HEK293 (cell line): ENCODE measurements at regions not wholly inside any gene's neighbourhood (a gene's known extent, or its start where the extent isn't known, plus 50 kb on each side); places are given as distances from the start of the nearest gene placed in this dataset.

ENCODE experiments used
- CTCF ChIA-PET: fragments of 350-600 bp; formaldehyde crosslinking; extraction: SDS; loops from one replicate; lab custom pipeline; 2021; ENCODE audit warnings: antibody characterized with exemption; lab: Yijun Ruan, JAX
- POLR2A ChIA-PET: fragments of 300-600 bp; formaldehyde crosslinking; extraction: SDS; loops from one replicate; lab custom pipeline; 2020; ENCODE audit warnings: antibody characterized with exemption, inconsistent platforms; lab: Yijun Ruan, JAX
- H3K27ac ChIP-seq: fragments of 200-500 bp; sonication (Bioruptor generic); 2 replicates; pipeline ENCODE4 v1.5.1; 2014; ENCODE audit warnings: low read depth, low read length, control low read depth, inconsistent platforms; ENCODE audit errors: extremely low read depth
- H3K36me3 ChIP-seq, 2 experiments: fragments of 200-500 bp in 1 of 2; sonication (Bioruptor generic) in 1 of 2; 1 replicate in 1 of 2; 2 replicates in 1 of 2; pipeline ENCODE4 v1.5.1; 2014 to 2017; ENCODE audit warnings: inconsistent platforms in 2 of 2, low read length in 2 of 2; ENCODE audit not compliant: control insufficient read depth in 2 of 2, insufficient read depth in 1 of 2
- H3K4me1 ChIP-seq: fragments of 200-500 bp; sonication (Bioruptor generic); 2 replicates; pipeline ENCODE4 v1.5.1; 2014; ENCODE audit warnings: mild to moderate bottlenecking, low read length, inconsistent platforms; ENCODE audit not compliant: control insufficient read depth, insufficient read depth
- H3K4me3 ChIP-seq: 2 replicates; pipeline ENCODE4 v1.5.1; 2011; ENCODE audit warnings: low read depth, mild to moderate bottlenecking, control low read depth, low read length, moderate library complexity
- H3K9me3 ChIP-seq: fragments of 200-500 bp; sonication (Bioruptor generic); 2 replicates; pipeline ENCODE4 v1.5.1; 2014; ENCODE audit warnings: low read depth, low read length, inconsistent platforms; ENCODE audit not compliant: control insufficient read depth, insufficient read depth
- GLI4 ChIP-seq: fragments of 450-650 bp; formaldehyde crosslinking; IDR thresholded peaks from 2 replicates; pipeline ENCODE4 v1.5.1; 2016; ENCODE audit warnings: missing biosample characterization, missing genetic modification characterization
- IKZF3 ChIP-seq: fragments of 450-650 bp; IDR thresholded peaks from 2 replicates; pipeline ENCODE4 v1.5.0; 2018; ENCODE audit warnings: missing biosample characterization, mild to moderate bottlenecking, missing genetic modification characterization, moderate library complexity
- KLF9 ChIP-seq: fragments of 450-650 bp; formaldehyde crosslinking; IDR thresholded peaks from 2 replicates; pipeline ENCODE4 v1.5.1; 2016; ENCODE audit warnings: missing biosample characterization, missing genetic modification characterization, low read depth
- PRDM1 ChIP-seq: fragments of 450-650 bp; formaldehyde crosslinking; IDR thresholded peaks from 2 replicates; pipeline ENCODE4; 2016; ENCODE audit warnings: missing biosample characterization, missing genetic modification characterization
- ZNF202 ChIP-seq: fragments of 450-650 bp; formaldehyde crosslinking; IDR thresholded peaks from 2 replicates; pipeline ENCODE4 v1.5.1; 2016; ENCODE audit warnings: missing biosample characterization, missing genetic modification characterization, borderline replicate concordance
- ZNF211 ChIP-seq: fragments of 450-650 bp; formaldehyde crosslinking; IDR thresholded peaks from 2 replicates; pipeline ENCODE4 v1.5.1; 2016; ENCODE audit warnings: low read depth, missing biosample characterization, missing genetic modification characterization
- ZNF391 ChIP-seq: fragments of 450-650 bp; formaldehyde crosslinking; IDR thresholded peaks from 2 replicates; pipeline ENCODE4 v1.5.1; 2016; ENCODE audit warnings: low read depth, missing biosample characterization, missing genetic modification characterization, borderline replicate concordance
- ZNF510 ChIP-seq: fragments of 450-650 bp; formaldehyde crosslinking; IDR thresholded peaks from 2 replicates; pipeline ENCODE4 v1.5.1; 2018; ENCODE audit warnings: mild to moderate bottlenecking, missing genetic modification characterization, missing biosample characterization; ENCODE audit not compliant: insufficient replicate concordance
- ZNF561 ChIP-seq: fragments of 450-650 bp; IDR thresholded peaks from 2 replicates; pipeline ENCODE4 v1.5.1; 2018; ENCODE audit warnings: missing biosample characterization, missing genetic modification characterization, borderline replicate concordance
- ZNF777 ChIP-seq: fragments of 450-650 bp; formaldehyde crosslinking; IDR thresholded peaks from 2 replicates; pipeline ENCODE4 v1.5.1; 2017; ENCODE audit warnings: missing biosample characterization, missing genetic modification characterization, borderline replicate concordance
- ZSCAN16 ChIP-seq: fragments of 450-650 bp; formaldehyde crosslinking; IDR thresholded peaks from 2 replicates; pipeline ENCODE4 v1.5.1; 2016; ENCODE audit warnings: missing biosample characterization, missing genetic modification characterization
- TF ChIP-seq, protein P1 (sequence below): fragments of 450-650 bp; formaldehyde crosslinking; conservative IDR thresholded peaks from 2 replicates; pipeline ENCODE4 v1.5.1; 2016; ENCODE audit warnings: low read depth, missing biosample characterization, missing genetic modification characterization
- TF ChIP-seq, protein P2 (sequence below): fragments of 450-650 bp; formaldehyde crosslinking; IDR thresholded peaks from 2 replicates; pipeline ENCODE4 v1.5.0; 2017; ENCODE audit warnings: missing biosample characterization, missing genetic modification characterization, borderline replicate concordance
- TF ChIP-seq, protein P3 (sequence below): fragments of 450-650 bp; formaldehyde crosslinking; IDR thresholded peaks from 2 replicates; pipeline ENCODE4 v1.5.1; 2016; ENCODE audit warnings: missing biosample characterization, missing genetic modification characterization
- TF ChIP-seq, protein P4 (sequence below): fragments of 450-650 bp; formaldehyde crosslinking; IDR thresholded peaks from 2 replicates; pipeline ENCODE4 v1.5.1; 2016; ENCODE audit warnings: missing biosample characterization, missing genetic modification characterization

DNA sequence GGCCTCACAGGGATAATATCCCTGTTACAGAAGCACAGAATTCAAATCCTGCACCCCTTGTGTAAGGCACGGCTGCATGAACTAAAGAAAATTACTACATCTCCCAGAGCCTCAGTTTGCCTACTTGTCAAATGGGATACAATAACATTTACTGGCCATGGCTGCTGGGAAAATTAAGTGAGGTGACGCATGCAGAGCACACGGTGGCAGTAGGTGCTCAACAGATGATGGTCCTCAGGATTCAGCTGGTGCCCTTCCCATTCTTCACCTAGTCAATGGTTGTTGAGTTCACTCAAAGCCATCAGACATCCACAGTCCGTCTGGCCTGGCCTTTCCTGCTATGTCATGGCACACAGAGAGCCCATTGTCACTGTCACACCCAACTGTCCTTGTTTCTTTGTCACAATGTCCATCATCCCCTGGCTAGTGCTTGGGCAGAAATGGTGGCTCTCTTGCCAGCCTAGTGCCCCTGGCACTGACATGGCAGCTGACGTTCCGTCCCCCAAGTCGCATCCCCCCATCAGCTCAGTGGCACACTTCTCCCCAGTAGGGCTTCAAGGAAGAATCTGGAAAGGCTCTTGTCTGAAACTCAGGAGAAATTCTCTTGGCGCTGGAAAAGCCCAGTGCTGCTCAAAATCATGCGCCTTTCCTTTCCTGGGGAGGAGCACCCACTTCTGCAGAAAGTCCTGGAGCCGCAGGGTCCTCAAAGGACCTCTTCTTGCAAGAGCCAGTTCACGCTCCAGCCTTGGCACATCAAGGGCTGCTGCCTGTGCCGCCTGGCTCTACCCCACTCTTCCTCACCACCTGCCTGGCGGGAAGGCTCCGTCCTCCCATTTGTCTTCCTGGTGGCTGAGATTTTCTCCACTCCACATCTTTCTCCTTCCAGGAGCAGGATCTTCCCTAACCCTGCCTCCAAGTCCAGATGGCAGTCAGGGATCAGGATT, 55.9 kb upstream of the SLC66A3 start (continued):
- TF ChIP-seq, protein P1, sequence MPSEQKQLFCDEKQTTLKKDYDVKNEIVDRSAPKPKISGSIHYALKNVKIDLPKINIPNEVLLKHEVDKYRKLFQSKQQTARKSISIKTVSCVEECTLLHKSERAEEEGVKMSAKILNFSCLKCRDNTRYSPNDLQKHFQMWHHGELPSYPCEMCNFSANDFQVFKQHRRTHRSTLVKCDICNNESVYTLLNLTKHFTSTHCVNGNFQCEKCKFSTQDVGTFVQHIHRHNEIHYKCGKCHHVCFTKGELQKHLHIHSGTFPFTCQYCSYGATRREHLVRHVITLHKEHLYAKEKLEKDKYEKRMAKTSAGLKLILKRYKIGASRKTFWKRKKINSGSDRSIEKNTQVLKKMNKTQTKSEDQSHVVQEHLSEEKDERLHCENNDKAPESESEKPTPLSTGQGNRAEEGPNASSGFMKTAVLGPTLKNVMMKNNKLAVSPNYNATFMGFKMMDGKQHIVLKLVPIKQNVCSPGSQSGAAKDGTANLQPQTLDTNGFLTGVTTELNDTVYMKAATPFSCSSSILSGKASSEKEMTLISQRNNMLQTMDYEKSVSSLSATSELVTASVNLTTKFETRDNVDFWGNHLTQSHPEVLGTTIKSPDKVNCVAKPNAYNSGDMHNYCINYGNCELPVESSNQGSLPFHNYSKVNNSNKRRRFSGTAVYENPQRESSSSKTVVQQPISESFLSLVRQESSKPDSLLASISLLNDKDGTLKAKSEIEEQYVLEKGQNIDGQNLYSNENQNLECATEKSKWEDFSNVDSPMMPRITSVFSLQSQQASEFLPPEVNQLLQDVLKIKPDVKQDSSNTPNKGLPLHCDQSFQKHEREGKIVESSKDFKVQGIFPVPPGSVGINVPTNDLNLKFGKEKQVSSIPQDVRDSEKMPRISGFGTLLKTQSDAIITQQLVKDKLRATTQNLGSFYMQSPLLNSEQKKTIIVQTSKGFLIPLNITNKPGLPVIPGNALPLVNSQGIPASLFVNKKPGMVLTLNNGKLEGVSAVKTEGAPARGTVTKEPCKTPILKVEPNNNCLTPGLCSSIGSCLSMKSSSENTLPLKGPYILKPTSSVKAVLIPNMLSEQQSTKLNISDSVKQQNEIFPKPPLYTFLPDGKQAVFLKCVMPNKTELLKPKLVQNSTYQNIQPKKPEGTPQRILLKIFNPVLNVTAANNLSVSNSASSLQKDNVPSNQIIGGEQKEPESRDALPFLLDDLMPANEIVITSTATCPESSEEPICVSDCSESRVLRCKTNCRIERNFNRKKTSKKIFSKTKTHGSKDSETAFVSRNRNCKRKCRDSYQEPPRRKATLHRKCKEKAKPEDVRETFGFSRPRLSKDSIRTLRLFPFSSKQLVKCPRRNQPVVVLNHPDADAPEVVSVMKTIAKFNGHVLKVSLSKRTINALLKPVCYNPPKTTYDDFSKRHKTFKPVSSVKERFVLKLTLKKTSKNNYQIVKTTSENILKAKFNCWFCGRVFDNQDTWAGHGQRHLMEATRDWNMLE (tag by site-specific recombination) = no peak
- TF ChIP-seq GLI4 (tag by site-specific recombination) = no peak

DNA sequence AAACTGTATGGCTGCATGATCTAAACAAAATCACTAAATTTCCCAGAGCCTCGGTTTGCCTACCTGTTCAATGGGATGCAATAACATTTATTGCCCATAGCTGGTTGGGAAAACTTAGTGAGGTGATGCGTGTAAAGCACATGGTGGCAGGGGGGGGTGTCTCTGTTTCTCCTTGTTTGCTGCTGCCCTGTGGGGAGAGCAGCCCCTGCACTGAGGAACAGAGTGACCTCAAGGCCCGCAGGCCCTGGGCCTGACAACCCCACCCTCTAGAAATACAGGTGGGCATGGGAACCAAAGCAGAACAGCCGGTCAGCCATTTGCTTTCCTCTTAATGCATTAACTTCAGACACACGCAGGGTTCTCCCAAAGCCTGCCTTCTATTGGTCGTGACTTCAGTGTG, 55.1 kb upstream of the SLC66A3 start:
- Histone ChIP-seq H3K4me1 (no peaks in the 10 kb centered on the region), H3K27ac (no peak overlapping the region), H3K9me3 (no peaks in the 10 kb centered on the region), H3K4me3 (no peak overlapping the region), H3K36me3 (no peaks in the 10 kb centered on the region)
- CTCF ChIA-PET = no interaction called here
- POLR2A ChIA-PET = no interaction called here
- TF ChIP-seq KLF9 (tag by site-specific recombination) (no peak), ZSCAN16 (tag by site-specific recombination) (no peak), ZNF202 (tag by site-specific recombination) (no peak), ZNF211 (tag by site-specific recombination) (no peak), ZNF510 (tag by site-specific recombination) (no peak), ZNF777 (tag by site-specific recombination) (no peak), ZNF391 (tag by site-specific recombination) (no peak), PRDM1 (no peak), IKZF3 (tag by site-specific recombination) (no peak), ZNF561 (tag by site-specific recombination) (no peak)
- TF ChIP-seq, protein P2, sequence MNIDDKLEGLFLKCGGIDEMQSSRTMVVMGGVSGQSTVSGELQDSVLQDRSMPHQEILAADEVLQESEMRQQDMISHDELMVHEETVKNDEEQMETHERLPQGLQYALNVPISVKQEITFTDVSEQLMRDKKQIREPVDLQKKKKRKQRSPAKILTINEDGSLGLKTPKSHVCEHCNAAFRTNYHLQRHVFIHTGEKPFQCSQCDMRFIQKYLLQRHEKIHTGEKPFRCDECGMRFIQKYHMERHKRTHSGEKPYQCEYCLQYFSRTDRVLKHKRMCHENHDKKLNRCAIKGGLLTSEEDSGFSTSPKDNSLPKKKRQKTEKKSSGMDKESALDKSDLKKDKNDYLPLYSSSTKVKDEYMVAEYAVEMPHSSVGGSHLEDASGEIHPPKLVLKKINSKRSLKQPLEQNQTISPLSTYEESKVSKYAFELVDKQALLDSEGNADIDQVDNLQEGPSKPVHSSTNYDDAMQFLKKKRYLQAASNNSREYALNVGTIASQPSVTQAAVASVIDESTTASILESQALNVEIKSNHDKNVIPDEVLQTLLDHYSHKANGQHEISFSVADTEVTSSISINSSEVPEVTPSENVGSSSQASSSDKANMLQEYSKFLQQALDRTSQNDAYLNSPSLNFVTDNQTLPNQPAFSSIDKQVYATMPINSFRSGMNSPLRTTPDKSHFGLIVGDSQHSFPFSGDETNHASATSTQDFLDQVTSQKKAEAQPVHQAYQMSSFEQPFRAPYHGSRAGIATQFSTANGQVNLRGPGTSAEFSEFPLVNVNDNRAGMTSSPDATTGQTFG (tag by site-specific recombination) = no peak
- TF ChIP-seq, protein P3, sequence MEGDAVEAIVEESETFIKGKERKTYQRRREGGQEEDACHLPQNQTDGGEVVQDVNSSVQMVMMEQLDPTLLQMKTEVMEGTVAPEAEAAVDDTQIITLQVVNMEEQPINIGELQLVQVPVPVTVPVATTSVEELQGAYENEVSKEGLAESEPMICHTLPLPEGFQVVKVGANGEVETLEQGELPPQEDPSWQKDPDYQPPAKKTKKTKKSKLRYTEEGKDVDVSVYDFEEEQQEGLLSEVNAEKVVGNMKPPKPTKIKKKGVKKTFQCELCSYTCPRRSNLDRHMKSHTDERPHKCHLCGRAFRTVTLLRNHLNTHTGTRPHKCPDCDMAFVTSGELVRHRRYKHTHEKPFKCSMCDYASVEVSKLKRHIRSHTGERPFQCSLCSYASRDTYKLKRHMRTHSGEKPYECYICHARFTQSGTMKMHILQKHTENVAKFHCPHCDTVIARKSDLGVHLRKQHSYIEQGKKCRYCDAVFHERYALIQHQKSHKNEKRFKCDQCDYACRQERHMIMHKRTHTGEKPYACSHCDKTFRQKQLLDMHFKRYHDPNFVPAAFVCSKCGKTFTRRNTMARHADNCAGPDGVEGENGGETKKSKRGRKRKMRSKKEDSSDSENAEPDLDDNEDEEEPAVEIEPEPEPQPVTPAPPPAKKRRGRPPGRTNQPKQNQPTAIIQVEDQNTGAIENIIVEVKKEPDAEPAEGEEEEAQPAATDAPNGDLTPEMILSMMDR (tag by site-specific recombination) = no peak
- TF ChIP-seq, protein P4, sequence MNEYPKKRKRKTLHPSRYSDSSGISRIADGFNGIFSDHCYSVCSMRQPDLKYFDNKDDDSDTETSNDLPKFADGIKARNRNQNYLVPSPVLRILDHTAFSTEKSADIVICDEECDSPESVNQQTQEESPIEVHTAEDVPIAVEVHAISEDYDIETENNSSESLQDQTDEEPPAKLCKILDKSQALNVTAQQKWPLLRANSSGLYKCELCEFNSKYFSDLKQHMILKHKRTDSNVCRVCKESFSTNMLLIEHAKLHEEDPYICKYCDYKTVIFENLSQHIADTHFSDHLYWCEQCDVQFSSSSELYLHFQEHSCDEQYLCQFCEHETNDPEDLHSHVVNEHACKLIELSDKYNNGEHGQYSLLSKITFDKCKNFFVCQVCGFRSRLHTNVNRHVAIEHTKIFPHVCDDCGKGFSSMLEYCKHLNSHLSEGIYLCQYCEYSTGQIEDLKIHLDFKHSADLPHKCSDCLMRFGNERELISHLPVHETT (tag by site-specific recombination) = no peak
